ENCODE measurements at regions not wholly inside any gene's neighbourhood (a gene's known extent, or its start where the extent isn't known, plus 50 kb on each side); places are given as distances from the start of the nearest gene placed in this dataset.

GRCh38 chr5:114935490-114935889, 234.2 kb downstream of the TRIM36 start:
- no peak overlapping the region for H3K27ac ChIP-seq (ENCODE audit: low read depth, low read length)
- H3K4me3 ChIP-seq (ENCODE audit: insufficient read depth, low read length), result no peak overlapping the region
- H3K9me3 ChIP-seq (ENCODE audit: low read depth, low read length), result peaks cover 3% of the 10 kb centered on the region
- no peaks in the 10 kb centered on the region for H3K36me3 ChIP-seq (ENCODE audit: insufficient read depth, low read length)
- H3K79me2 ChIP-seq (ENCODE audit: insufficient read depth, low read length), result no peaks in the 10 kb centered on the region
- DNase-seq (ENCODE audit: insufficient read length, low spot score, missing footprints), result no peak
- H4K20me1 ChIP-seq (ENCODE audit: insufficient read depth, low read length), result no peaks in the 10 kb centered on the region
- TF ChIP-seq CTCF (IDR thresholded peaks at IDR 0.05; ENCODE audit: extremely low read depth, low read depth, low read length), result no peak
- H3K27me3 ChIP-seq (ENCODE audit: insufficient read depth, low read length), result no peaks in the 10 kb centered on the region
- no peak overlapping the region for H2AFZ ChIP-seq (ENCODE audit: low read length)
- H3K4me2 ChIP-seq (ENCODE audit: insufficient read depth, low read length), result no peak overlapping the region
- H3K4me1 ChIP-seq (ENCODE audit: insufficient read depth, low read length), result no peaks in the 10 kb centered on the region

DNA sequence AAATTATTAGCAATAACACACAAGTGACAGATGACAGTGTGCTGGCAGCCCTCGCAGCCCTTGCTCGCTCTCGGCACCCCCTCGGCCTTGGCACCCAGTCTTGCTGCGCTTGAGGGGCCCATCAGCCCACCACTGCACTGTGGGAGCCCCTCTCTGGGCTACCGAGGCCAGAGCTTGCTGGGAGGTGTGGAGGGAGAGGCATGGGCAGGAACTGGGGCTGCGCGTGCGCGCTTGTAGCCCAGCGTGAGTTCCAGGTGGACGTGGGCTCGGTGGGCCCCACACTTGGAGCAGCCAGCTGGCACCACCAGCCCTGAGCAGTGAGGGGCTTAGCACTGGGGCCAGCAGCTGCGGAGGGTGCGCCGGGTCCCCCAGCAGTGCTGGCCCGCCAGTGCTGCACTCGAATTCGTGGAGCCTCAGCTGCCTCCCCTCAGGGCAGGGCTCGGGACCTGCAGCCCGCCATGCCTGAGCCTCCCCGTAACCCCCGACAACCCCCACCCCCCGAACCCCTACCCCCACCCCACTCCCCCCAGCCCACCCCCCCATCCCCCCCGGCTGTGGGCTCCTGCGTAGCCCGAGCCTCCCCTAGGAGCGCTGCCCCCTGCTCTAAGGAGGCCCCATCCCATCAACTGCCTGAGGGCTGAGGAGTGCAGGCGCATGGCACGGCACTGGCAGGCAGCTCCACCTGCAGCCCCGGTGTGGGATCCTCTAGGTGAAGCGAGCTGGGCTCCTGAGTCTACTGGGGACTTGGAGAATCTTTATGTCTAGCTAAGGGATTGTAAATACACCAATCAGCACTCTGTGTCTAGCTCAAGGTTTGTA, 240.9 kb downstream of the TRIM36 start:
- H3K27ac ChIP-seq (ENCODE audit: low read depth, low read length), result no peak overlapping the region
- H4K20me1 ChIP-seq (ENCODE audit: insufficient read depth, low read length), result no peaks in the 10 kb centered on the region
- no peak overlapping the region for H3K4me2 ChIP-seq (ENCODE audit: insufficient read depth, low read length)
- no peaks in the 10 kb centered on the region for H3K9me3 ChIP-seq (ENCODE audit: low read depth, low read length)
- H3K4me3 ChIP-seq (ENCODE audit: insufficient read depth, low read length), result no peak overlapping the region
- no peaks in the 10 kb centered on the region for H3K79me2 ChIP-seq (ENCODE audit: insufficient read depth, low read length)
- H3K4me1 ChIP-seq (ENCODE audit: insufficient read depth, low read length), result no peaks in the 10 kb centered on the region
- DNase-seq (ENCODE audit: insufficient read length, low spot score, missing footprints), result no peak
- no peak overlapping the region for H2AFZ ChIP-seq (ENCODE audit: low read length)
- no peaks in the 10 kb centered on the region for H3K36me3 ChIP-seq (ENCODE audit: insufficient read depth, low read length)
- no peaks in the 10 kb centered on the region for H3K27me3 ChIP-seq (ENCODE audit: insufficient read depth, low read length)
- TF ChIP-seq CTCF (IDR thresholded peaks at IDR 0.05; ENCODE audit: extremely low read depth, low read depth, low read length), result no peak

DNA sequence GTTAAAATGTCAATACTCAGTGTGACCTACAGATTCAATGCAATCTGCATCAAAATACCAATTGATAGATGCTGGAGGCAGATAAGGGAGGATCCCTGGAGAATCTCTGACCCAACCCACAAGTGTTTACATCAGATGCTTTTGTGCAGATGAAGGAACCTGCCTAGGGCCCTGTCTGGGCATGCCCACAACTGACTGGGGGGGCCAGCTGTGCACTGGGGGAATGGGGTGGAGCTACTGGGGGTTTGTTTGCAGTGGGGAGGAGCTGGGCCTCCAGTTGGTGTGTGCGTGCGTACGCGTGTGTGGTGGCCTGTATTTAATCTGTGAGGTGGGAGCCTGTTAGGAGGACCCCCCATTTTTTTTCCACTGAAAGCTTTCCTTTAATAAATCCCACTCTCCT, 244.9 kb downstream of the TRIM36 start:
- TF ChIP-seq CTCF (IDR thresholded peaks at IDR 0.05; ENCODE audit: extremely low read depth, low read depth, low read length), result no peak
- H3K27ac ChIP-seq (ENCODE audit: low read depth, low read length), result no peak overlapping the region
- no peaks in the 10 kb centered on the region for H3K27me3 ChIP-seq (ENCODE audit: insufficient read depth, low read length)
- no peaks in the 10 kb centered on the region for H3K4me1 ChIP-seq (ENCODE audit: insufficient read depth, low read length)
- no peaks in the 10 kb centered on the region for H3K9me3 ChIP-seq (ENCODE audit: low read depth, low read length)
- DNase-seq (ENCODE audit: insufficient read length, low spot score, missing footprints), result no peak
- H3K36me3 ChIP-seq (ENCODE audit: insufficient read depth, low read length), result no peaks in the 10 kb centered on the region
- no peaks in the 10 kb centered on the region for H4K20me1 ChIP-seq (ENCODE audit: insufficient read depth, low read length)
- no peak overlapping the region for H3K4me2 ChIP-seq (ENCODE audit: insufficient read depth, low read length)
- H2AFZ ChIP-seq (ENCODE audit: low read length), result no peak overlapping the region
- no peak overlapping the region for H3K4me3 ChIP-seq (ENCODE audit: insufficient read depth, low read length)
- H3K79me2 ChIP-seq (ENCODE audit: insufficient read depth, low read length), result no peaks in the 10 kb centered on the region

- no peaks in the 10 kb centered on the region for H3K79me2 ChIP-seq (ENCODE audit: insufficient read depth, low read length)
- no peak for TF ChIP-seq CTCF (IDR thresholded peaks at IDR 0.05; ENCODE audit: extremely low read depth, low read depth, low read length)
- no peaks in the 10 kb centered on the region for H4K20me1 ChIP-seq (ENCODE audit: insufficient read depth, low read length)
- H3K27me3 ChIP-seq (ENCODE audit: insufficient read depth, low read length), result no peaks in the 10 kb centered on the region
- no peak overlapping the region for H2AFZ ChIP-seq (ENCODE audit: low read length)
- H3K4me1 ChIP-seq (ENCODE audit: insufficient read depth, low read length), result no peaks in the 10 kb centered on the region
- no peak overlapping the region for H3K4me3 ChIP-seq (ENCODE audit: insufficient read depth, low read length)
- DNase-seq (ENCODE audit: insufficient read length, low spot score, missing footprints), result no peak
- H3K4me2 ChIP-seq (ENCODE audit: insufficient read depth, low read length), result no peak overlapping the region
- no peaks in the 10 kb centered on the region for H3K36me3 ChIP-seq (ENCODE audit: insufficient read depth, low read length)
- H3K27ac ChIP-seq (ENCODE audit: low read depth, low read length), result no peak overlapping the region
- no peaks in the 10 kb centered on the region for H3K9me3 ChIP-seq (ENCODE audit: low read depth, low read length)
Observed at GRCh38 chr5:114912189-114912920, 257.4 kb downstream of the TRIM36 start.

Measured in osteoblast (primary cell).